Activated CD4-positive, alpha-beta memory T cell treated with anti-CD3 and anti-CD28 coated beads for 36 hours (primary cell): ENCODE measurements at regions not wholly inside any gene's neighbourhood (a gene's known extent, or its start where the extent isn't known, plus 50 kb on each side); places are given as distances from the start of the nearest gene placed in this dataset.

ENCODE experiments used
- CTCF ChIA-PET: fragments of 350-600 bp; sonication (Branson Sonifier 250); formaldehyde crosslinking; loops from one replicate; lab custom pipeline; 2021; ENCODE audit warnings: antibody characterized with exemption, inconsistent platforms; lab: Charles Lee
- POLR2A ChIA-PET: fragments of 350-600 bp; sonication (Branson Sonifier 250); formaldehyde crosslinking; loops from one replicate; lab custom pipeline; 2021; ENCODE audit warnings: antibody characterized with exemption; lab: Charles Lee
- DNase-seq: peaks from one replicate; pipeline ENCODE4 v3.0.0-alpha.2; 2020
- H3K27ac Mint-ChIP-seq: one replicate; pipeline ENCODE4 v1.8.0; 2021; ENCODE audit warnings: mixed read lengths
- H3K27me3 Mint-ChIP-seq: one replicate; pipeline ENCODE4 v1.8.0; 2021; ENCODE audit warnings: mixed read lengths
- H3K36me3 Mint-ChIP-seq: one replicate; pipeline ENCODE4 v1.8.0; 2021; ENCODE audit warnings: mixed read lengths
- H3K4me1 Mint-ChIP-seq: one replicate; pipeline ENCODE4 v1.8.0; 2021; ENCODE audit warnings: low read depth, mixed read lengths
- H3K4me3 Mint-ChIP-seq: one replicate; pipeline ENCODE4 v1.8.0; 2021; ENCODE audit warnings: mild to moderate bottlenecking, mixed read lengths
- H3K9me3 Mint-ChIP-seq: one replicate; pipeline ENCODE4 v1.8.0; 2021; ENCODE audit warnings: mixed read lengths
- intact Hi-C: fragments of 100-400 bp; cut with micrococcal nuclease; formaldehyde crosslinking; loops from one replicate; pipeline ENCODE4 v1.15.1; 2023

DNA sequence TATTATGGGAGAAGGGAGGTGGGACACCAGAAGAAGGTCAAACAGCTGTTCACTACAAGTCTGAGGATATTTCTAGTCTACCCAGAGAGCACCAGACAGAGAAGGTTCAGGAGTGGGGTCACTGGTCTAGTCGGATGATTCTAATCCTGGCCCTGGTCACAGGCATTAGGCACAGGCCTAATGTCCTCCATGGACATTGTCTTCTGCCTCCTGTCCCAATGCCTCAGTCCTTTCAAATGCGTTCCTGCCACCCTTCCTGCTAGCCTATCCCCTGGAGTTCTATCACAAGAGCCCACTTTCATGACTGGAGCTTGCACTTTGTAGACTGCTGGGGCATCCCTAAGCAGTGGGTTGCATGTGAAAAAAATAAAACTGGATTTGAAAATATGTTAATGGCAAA lies 83.9 kb upstream of the PFN2 start:
- Mint-ChIP-seq H3K27ac (no peak overlapping the region), H3K4me3 (no peak overlapping the region), H3K36me3 (no peaks in the 10 kb centered on the region), H3K9me3 (no peaks in the 10 kb centered on the region), H3K27me3 (peaks cover 12% of the 10 kb centered on the region), H3K4me1 (no peaks in the 10 kb centered on the region)
- no peak for DNase-seq
- intact Hi-C loops, result no loop called here
- POLR2A ChIA-PET, result no interaction called here
- CTCF ChIA-PET, result no interaction called here

DNA sequence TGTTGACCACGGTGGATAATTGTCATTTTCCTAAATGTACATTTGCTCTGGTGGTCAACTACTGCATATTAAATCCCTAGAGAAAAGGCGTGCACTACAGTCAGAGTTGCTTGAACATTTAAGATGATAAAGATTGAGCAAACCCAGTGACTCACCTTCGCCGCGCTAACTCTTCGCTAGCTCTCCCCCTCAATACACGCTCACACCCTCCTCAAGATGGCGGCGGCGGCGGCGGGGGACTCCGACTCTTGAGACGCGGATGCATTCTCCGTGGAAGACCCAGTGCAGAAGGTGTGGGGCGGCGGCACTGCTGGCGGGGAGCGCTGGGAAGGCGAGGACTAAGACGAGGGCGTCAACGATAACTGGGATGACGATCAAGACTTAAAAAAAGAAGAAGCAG lies 79.8 kb upstream of the PFN2 start:
- no peak overlapping the region for H3K27ac Mint-ChIP-seq
- no peak overlapping the region for H3K4me3 Mint-ChIP-seq

DNA sequence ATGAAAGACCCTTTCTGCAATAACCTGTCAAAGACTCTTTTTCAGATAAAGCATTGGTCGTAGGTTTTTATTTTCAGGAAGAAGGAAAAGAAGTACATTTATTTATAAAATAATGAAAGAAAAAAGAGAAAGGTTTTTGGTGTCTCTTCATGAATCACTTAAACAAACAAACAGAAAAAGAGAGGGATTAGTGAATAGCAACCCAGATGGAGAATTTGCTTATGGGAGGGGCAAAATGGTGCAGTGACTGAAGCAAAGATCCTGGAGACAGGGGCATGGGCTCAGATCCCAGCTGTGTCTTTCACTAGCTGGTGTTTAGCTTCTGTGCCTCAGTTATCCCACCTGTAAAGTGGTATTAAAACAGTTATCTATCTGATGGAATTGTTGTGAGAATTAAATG lies 78.6 kb upstream of the PFN2 start:
- Mint-ChIP-seq H3K27ac (no peak overlapping the region), H3K4me1 (no peaks in the 10 kb centered on the region)
- POLR2A ChIA-PET, result interaction anchor here (0.7 kb wide), 1 partner anchor 19 kb away, joined by 3 read pairs; no protein-coding TSS in a partner anchor

More for the DNA sequence above, 79.8 kb upstream of the PFN2 start:
- Mint-ChIP-seq H3K4me1 (no peaks in the 10 kb centered on the region), H3K9me3 (no peaks in the 10 kb centered on the region), H3K27me3 (peaks cover 10% of the 10 kb centered on the region), H3K36me3 (no peaks in the 10 kb centered on the region)
- CTCF ChIA-PET, result no interaction called here
- DNase-seq, result no peak
- intact Hi-C loops, result no loop called here
- POLR2A ChIA-PET, result no interaction called here

GRCh38 chr3:150041877-150042276 lies 71.2 kb upstream of the PFN2 start:
- POLR2A ChIA-PET, result no interaction called here
- Mint-ChIP-seq H3K4me3 (no peak overlapping the region), H3K36me3 (no peaks in the 10 kb centered on the region), H3K9me3 (peaks cover 13% of the 10 kb centered on the region), H3K4me1 (no peaks in the 10 kb centered on the region), H3K27ac (no peak overlapping the region), H3K27me3 (peaks cover 1% of the 10 kb centered on the region)
- intact Hi-C loops, result no loop called here
- DNase-seq, result no peak
- CTCF ChIA-PET, result no interaction called here

More for the DNA sequence above, 78.6 kb upstream of the PFN2 start:
- Mint-ChIP-seq H3K27me3 (peaks cover 3% of the 10 kb centered on the region), H3K4me3 (no peak overlapping the region), H3K36me3 (no peaks in the 10 kb centered on the region), H3K9me3 (no peaks in the 10 kb centered on the region)
- CTCF ChIA-PET, result no interaction called here
- intact Hi-C loops, result no loop called here
- no peak for DNase-seq

GRCh38 chr3:150040097-150040496 lies 69.4 kb upstream of the PFN2 start:
- peaks cover 4% of the 10 kb centered on the region for H3K27me3 Mint-ChIP-seq
- H3K27ac Mint-ChIP-seq, result no peak overlapping the region
- DNase-seq, result no peak
- H3K4me1 Mint-ChIP-seq, result no peaks in the 10 kb centered on the region
- intact Hi-C loops, result no loop called here
- no peaks in the 10 kb centered on the region for H3K36me3 Mint-ChIP-seq
- CTCF ChIA-PET, result no interaction called here
- no peak overlapping the region for H3K4me3 Mint-ChIP-seq
- H3K9me3 Mint-ChIP-seq, result peaks cover 13% of the 10 kb centered on the region
- POLR2A ChIA-PET, result no interaction called here

DNA sequence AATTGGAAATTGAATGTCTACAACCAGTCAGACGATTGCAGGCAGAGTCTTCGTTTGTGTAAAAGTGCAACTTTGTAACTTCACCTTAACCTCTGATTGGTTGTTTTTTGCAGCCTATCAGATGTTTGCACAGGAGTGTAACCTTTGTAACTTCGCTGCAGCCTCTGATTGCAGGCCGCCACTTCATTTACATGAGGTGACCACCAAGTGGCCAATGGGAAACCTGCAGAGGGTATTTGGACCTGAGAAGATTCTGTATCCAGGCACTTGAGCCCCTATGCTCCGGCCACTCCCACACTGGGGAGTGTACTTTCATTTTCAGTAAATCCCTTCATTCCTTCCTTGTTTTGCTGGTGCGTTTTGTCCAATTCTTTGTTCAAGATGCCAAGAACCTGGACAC lies 68.1 kb upstream of the PFN2 start:
- H3K36me3 Mint-ChIP-seq, result no peaks in the 10 kb centered on the region
- peaks cover 4% of the 10 kb centered on the region for H3K27me3 Mint-ChIP-seq
- H3K9me3 Mint-ChIP-seq, result peaks cover 13% of the 10 kb centered on the region
- intact Hi-C loops, result no loop called here
- DNase-seq, result no peak
- H3K4me3 Mint-ChIP-seq, result no peak overlapping the region
- no peak overlapping the region for H3K27ac Mint-ChIP-seq
- POLR2A ChIA-PET, result no interaction called here
- H3K4me1 Mint-ChIP-seq, result no peaks in the 10 kb centered on the region
- CTCF ChIA-PET, result no interaction called here

DNA sequence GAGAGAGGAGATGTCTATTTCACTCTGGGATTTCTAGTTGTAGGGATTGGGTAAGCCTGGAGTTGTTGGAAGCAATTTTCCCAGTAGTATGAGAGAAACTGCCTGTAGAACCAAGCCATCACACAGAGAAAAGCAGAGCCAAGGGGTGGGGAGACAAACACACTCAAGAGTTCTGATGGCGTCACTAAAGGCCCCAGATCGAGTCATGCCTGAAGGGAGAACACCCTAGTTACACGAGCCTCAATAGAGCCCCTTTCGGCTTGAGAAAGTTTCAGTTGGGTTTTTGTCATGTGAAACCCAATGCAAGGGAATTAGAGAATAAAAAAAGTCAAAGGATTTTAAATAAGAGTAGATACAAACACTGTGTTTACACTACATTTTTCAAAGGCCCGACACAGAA lies 66.1 kb upstream of the PFN2 start:
- Mint-ChIP-seq H3K4me1 (no peaks in the 10 kb centered on the region), H3K9me3 (peaks cover 9% of the 10 kb centered on the region), H3K27ac (no peak overlapping the region), H3K4me3 (no peak overlapping the region), H3K36me3 (no peaks in the 10 kb centered on the region), H3K27me3 (peaks cover 3% of the 10 kb centered on the region)
- ChIA-PET POLR2A (no interaction called here), CTCF (no interaction called here)
- intact Hi-C loops, result no loop called here
- no peak for DNase-seq

GRCh38 chr3:150035910-150036612 lies 65.4 kb upstream of the PFN2 start:
- POLR2A ChIA-PET, result no interaction called here
- CTCF ChIA-PET, result interaction anchor here (0.9 kb wide), 1 partner anchor 184 kb away, joined by 3 read pairs; no protein-coding TSS in a partner anchor
- no peak for DNase-seq
- no peaks in the 10 kb centered on the region for H3K4me1 Mint-ChIP-seq
- no peaks in the 10 kb centered on the region for H3K36me3 Mint-ChIP-seq
- H3K4me3 Mint-ChIP-seq, result no peak overlapping the region
- no peak overlapping the region for H3K27ac Mint-ChIP-seq
- intact Hi-C loops, result no loop called here
- H3K27me3 Mint-ChIP-seq, result peaks cover 3% of the 10 kb centered on the region
- H3K9me3 Mint-ChIP-seq, result peaks cover 1% of the 10 kb centered on the region

- no peak overlapping the region for H3K4me3 Mint-ChIP-seq
- no peaks in the 10 kb centered on the region for H3K4me1 Mint-ChIP-seq
- H3K27me3 Mint-ChIP-seq, result peaks cover 3% of the 10 kb centered on the region
- no peaks in the 10 kb centered on the region for H3K9me3 Mint-ChIP-seq
- POLR2A ChIA-PET, result no interaction called here
- H3K36me3 Mint-ChIP-seq, result no peaks in the 10 kb centered on the region
- intact Hi-C loops, result no loop called here
- no peak for DNase-seq
- no peak overlapping the region for H3K27ac Mint-ChIP-seq
- CTCF ChIA-PET, result interaction anchor here (0.9 kb wide), 1 partner anchor 185 kb away, joined by 3 read pairs; no protein-coding TSS in a partner anchor
Observed at GRCh38 chr3:150035301-150035779, 64.6 kb upstream of the PFN2 start.

DNA sequence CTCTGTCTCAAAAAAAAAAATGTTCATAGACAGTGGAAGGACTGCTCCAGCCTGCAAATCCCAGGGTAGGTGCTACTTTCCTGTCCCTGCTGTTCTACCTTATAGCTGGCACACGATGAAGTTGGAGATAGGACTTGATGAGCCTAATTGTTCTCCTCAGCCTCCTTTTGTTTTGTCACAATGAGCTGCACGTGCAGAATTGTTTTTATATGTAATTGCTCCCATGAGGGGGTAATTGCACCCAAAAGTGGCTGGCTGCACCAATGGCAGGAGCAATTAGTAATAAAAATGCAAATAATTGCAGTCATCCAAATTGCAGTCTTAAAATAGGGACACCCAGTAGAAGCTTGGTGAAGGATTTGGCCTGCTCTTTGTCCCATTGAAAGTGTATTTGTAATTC lies 63.0 kb upstream of the PFN2 start:
- intact Hi-C loops, result no loop called here
- Mint-ChIP-seq H3K36me3 (no peaks in the 10 kb centered on the region), H3K27ac (no peak overlapping the region), H3K4me3 (no peak overlapping the region), H3K4me1 (no peaks in the 10 kb centered on the region), H3K27me3 (peaks cover 3% of the 10 kb centered on the region), H3K9me3 (no peaks in the 10 kb centered on the region)
- ChIA-PET POLR2A (no interaction called here), CTCF (no interaction called here)
- DNase-seq, result no peak

- no peaks in the 10 kb centered on the region for H3K36me3 Mint-ChIP-seq
- DNase-seq, result no peak
- ChIA-PET POLR2A (no interaction called here), CTCF (no interaction called here)
- intact Hi-C loops, result no loop called here
- H3K27ac Mint-ChIP-seq, result no peak overlapping the region
- peaks cover 9% of the 10 kb centered on the region for H3K9me3 Mint-ChIP-seq
- no peak overlapping the region for H3K4me3 Mint-ChIP-seq
- H3K4me1 Mint-ChIP-seq, result no peaks in the 10 kb centered on the region
- H3K27me3 Mint-ChIP-seq, result peaks cover 9% of the 10 kb centered on the region
Observed at GRCh38 chr3:150030841-150031240, 60.1 kb upstream of the PFN2 start.

DNA sequence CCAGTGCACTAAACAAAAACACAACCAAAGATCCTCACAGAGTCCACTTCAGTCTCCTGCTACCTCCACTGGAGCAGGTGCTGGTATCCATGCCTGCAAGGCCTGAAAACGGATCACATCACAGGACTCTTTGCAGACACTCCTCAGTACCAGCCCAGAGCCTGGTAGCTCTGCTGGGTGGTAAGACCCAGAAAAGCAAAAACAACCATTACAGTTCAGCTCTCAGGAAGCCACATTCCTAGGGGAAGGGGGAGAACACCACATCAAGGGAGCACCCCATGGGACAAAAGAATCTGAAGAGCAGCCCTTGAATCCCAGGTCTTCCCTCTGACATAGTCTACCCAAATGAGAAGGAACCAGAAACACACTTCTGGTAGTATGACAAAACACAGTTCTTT lies 52.5 kb upstream of the PFN2 start:
- Mint-ChIP-seq H3K36me3 (no peaks in the 10 kb centered on the region), H3K4me3 (no peak overlapping the region), H3K27ac (no peak overlapping the region), H3K27me3 (peaks cover 32% of the 10 kb centered on the region), H3K4me1 (no peaks in the 10 kb centered on the region), H3K9me3 (peaks cover 27% of the 10 kb centered on the region)
- DNase-seq, result no peak
- CTCF ChIA-PET, result no interaction called here
- POLR2A ChIA-PET, result no interaction called here
- intact Hi-C loops, result no loop called here
